GM12801 (cell line): ENCODE measurements at regions not wholly inside any gene's neighbourhood (a gene's known extent, or its start where the extent isn't known, plus 50 kb on each side); places are given as distances from the start of the nearest gene placed in this dataset.

ENCODE experiments used
- CTCF ChIP-seq: IDR thresholded peaks from one replicate; pipeline ENCODE4 v1.5.1; 2011; ENCODE audit warnings: control low read depth; ENCODE audit not compliant: insufficient read length; ENCODE audit errors: extremely low read depth

- TF ChIP-seq CTCF, result no peak
Observed at GRCh38 chr12:46449856-46450255, 77.3 kb upstream of the SLC38A2 start.

- no peak for TF ChIP-seq CTCF
Observed at GRCh38 chr12:46449316-46449715, 76.7 kb upstream of the SLC38A2 start.

- TF ChIP-seq CTCF, result no peak
Observed at GRCh38 chr12:46446645-46447044, 74.1 kb upstream of the SLC38A2 start.

- TF ChIP-seq CTCF, result no peak
Observed at GRCh38 chr12:46445551-46446235, 73.1 kb upstream of the SLC38A2 start.

GRCh38 chr12:46445093-46445492 lies 72.5 kb upstream of the SLC38A2 start:
- no peak for TF ChIP-seq CTCF

GRCh38 chr12:46443594-46444263 lies 71.2 kb upstream of the SLC38A2 start:
- no peak for TF ChIP-seq CTCF

- no peak for TF ChIP-seq CTCF
Observed at GRCh38 chr12:46442738-46443137, 70.2 kb upstream of the SLC38A2 start.
